NCI-H774 (cell line): ENCODE measurements at regions not wholly inside any gene's neighbourhood (a gene's known extent, or its start where the extent isn't known, plus 50 kb on each side); places are given as distances from the start of the nearest gene placed in this dataset.
A peak's percentile ranks its signal among the peaks of the same experiment; 100 is the strongest.

Source experiments
- DNase-seq: peaks from one replicate; lab custom pipeline; 2025; lab: John Stamatoyannopoulos, UW

DNA sequence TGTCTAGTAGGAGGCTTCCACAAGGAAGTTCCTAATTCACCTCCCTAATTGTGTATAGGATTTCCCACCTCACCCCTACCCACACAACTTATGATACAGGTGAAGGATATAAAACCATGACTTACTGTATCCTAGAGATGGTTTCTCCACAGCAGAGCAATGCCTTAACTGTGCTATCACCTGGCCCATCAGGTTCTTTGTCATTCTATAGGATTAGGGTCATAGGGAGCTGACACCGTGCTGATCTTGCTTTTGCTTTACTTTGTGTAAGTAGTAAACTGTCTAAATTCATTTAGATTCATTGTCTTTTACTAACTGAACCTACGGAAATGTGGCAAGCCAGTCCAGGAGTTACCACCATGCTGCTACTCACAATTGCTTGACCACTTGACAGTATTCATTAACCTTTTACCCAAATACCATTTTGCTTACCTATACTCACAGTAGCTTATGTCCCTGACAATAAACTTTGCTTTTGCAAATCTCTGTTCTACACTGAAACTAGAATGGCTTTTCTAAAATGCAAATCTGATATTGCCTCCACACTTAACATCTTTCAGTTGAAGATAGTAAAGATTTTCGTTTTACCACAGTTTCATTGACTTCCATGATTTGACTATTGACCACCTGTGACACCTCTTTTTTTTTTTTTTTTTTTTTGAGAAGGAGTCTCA is 147.6 kb downstream of the IFI44 start:
- no peak for DNase-seq

DNA sequence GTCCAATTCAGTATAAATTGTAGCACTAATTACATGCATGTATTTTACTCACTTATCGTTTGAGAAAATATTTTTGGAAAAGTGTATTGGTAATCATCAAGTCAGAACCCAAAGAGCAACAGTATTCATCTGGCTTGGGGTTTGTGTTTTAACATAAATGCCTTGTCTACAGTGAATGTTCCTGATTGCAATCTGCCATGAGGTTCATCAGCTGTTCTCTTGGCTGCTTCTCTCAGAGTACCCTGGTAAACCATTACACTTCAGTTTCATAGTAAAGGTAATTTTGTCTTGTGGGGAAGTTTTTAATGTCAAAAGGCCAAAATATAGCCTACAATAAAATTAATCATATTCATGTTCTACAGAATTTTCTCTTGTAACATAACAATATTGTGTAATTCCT is 150.3 kb downstream of the IFI44 start:
- DNase-seq: no peak

DNA sequence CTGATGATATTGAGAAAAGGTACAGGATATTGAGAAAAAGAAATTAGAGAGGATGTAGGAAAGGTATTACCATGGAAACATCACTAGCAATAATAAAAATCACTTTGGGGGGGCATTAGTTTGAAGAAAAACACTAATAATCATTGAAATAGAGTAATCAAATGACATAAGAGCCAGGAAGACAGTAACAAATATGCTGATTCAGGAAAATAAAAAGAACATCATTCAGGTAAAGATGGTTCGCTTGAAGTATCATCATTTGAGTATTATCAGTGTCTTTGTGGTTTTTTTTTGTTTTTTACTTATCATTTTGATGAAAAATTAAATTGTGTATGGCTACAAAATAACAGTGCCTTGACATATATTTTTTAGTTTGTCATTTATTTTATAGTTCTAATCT is 164.5 kb downstream of the IFI44 start:
- no peak for DNase-seq

DNA sequence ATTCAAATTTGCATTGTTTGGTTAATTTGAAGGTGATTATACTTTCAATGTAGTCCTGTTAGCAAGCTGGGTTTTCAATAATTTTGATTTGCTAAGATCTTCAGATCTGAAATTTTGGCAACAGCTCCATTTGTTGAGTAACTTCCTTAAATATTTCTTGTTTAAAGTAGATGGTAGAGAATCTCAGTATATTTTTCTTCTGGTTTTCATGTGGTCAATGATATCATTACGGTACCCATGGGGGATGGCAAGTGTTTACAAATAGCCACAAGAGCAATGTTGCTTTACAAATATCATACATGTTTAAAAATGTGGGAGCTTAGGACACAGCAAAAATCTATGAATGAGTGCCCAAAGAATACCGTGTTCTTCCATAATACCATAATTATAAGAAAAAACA is 175.9 kb downstream of the IFI44 start:
- no peak for DNase-seq

DNA sequence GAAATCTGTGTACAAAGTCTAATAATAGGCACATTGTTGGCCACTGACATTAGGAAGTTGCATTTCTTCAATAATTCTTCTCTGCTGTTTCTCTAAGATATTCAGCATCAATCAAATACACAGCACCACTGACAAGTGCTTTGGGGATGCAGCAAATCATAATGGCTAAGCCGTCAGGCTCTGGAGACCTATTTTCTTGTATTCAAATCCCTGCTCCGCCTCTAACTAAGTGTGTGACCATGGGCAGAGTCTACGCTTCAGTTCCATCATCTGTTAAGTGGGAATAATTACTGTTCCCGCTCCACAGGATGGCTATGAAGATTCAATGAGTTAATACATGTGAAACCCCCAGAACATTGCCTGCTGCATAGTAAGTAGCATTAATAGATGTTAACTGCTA is 176.9 kb downstream of the ADGRL4 start:
- DNase-seq: no peak

DNA sequence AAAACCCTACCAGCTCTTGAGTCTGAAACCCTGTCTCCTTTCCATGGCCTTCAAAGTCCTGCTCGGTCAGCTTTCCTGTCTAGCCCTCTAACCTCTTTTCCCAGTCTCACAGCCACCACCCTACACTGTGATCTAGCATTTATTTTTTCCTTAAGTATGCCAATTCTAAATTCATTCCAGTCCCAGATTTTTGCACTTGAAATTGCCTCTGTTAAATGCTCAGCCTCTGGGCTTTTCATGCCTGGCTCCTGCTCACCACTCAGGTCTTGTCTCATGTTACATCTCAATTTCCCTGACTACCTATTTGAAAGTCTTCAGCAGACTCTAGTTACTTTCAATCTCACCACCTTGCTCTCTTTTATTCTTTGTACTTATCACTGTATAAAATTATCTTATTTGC is 176.2 kb downstream of the ADGRL4 start:
- no peak for DNase-seq

DNA sequence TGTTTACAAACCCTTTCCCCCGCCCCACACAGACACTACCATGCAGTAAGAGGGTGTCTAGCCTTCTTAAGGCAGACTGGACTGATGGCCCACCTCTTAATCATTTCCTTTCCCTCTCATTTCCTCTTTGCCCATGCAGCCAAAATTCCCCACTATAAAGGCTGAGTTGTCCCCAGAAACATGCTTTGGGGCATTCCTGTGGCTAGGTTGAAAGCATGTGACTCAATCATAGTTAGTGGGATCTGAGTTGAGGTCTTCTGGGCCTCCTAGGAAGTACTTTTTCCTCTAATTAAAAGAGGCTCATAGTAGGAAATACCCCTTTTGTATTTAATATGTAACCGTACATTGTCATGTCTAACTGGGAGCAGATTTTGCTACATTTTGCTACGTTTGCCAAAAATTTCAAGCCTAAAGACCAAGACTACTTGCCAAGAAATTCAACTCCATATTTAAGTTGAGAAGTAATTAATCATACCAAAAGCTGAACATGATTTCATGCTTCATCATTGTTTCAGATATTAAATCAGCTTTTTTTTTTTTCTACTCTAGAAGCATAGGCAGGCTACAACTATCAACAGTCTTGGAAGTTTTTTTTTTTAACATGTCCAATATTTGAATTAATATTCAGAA is 174.7 kb downstream of the ADGRL4 start:
- DNase-seq: no peak

DNA sequence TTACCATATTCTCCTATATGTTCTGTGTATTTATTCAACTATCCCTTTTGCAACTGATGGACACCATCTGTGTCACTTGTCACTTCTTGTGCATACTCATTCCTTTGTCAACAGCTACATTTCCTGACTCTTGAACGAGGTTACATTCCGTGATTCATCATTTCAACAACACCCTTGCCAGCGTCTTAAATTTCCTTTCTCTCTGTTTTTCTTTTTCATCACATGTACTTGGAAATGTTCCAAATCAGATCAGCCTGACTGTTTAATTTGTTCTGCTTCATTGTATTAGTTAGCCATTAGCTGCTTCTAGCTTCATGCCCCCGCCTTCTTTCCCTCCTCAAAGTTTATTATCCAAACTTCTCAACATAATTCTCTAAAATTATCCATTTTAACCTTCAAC is 173.0 kb downstream of the ADGRL4 start:
- DNase-seq: no peak

DNA sequence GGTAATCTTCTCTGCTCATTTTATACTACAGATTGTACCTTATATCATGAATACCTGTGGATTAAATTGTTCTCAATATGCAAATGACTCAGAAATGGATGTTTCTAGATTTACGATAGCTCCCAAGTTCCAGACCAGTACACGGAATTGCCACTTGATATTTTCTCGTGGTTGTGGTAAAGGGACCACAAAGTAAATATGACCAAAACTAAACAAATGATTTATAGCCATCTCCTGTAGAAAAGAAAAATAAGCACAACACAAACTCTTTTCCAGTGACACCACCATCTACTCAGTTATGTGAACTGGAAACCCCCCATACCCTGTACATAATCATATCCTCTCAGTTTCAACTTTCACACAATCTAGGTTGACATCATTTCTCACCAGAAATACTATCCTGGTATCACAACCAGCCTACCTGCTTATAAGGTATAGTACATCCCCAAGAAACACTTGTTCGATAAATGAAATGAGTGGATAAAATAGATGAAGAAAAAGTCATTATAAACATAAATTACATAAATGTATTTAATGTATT is 172.3 kb downstream of the ADGRL4 start:
- DNase-seq: no peak

DNA sequence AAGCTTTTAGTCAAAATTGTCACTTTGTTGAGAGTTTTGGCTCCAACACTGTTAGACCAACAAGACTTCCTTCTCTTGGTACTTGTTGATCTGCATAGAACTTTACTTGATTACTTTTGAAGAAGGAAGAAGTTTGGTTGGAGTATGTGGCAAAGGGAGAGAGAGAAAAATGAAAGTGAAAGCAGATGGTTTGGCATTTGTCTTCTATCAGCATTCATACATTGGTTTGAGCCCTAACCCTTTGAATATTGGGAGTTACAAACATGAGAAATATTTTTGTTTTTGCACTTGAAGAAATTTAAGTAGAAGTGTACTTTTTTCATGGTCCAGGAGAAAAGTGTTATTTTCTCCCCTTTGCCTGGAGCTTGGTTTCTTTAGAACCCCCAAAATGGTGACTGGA is 169.8 kb downstream of the ADGRL4 start:
- no peak for DNase-seq

DNA sequence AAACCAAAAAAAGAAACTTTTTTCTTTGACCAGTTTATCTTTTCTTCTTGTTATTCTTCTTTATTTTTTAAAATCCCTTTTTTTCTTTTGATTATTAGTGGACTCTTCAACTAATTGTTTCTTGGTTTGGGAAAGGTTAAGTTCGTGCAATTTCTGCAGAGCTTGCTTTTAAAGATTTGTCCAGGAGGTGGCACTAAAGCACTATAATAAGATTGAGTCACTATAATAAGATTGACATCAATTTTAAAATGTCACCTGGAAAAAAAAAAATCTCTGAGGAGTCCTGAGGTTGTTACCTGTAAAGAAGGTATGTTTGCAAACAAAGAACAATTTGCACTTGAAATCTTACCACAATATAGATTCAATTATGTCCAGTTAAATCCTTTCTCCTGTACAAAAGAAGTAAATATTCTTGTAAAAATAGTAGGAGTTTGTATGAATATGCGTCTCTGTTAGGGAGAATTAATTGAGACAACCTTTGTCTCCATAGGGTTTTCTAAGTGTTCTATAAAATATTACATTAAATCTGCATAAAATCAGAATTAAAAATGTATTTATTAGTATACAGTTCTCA is 166.7 kb downstream of the ADGRL4 start:
- DNase-seq: peak; percentile 38
